A673 (cell line): ENCODE measurements at regions not wholly inside any gene's neighbourhood (a gene's known extent, or its start where the extent isn't known, plus 50 kb on each side); places are given as distances from the start of the nearest gene placed in this dataset.

Source experiments
- CTCF ChIP-seq: fragments of 300-800, 200-600 bp; sonication (generic); conservative IDR thresholded peaks from 2 replicates; pipeline ENCODE4 v1.5.1; 2017; ENCODE audit warnings: low read depth, mild to moderate bottlenecking, antibody characterized with exemption, low read length, moderate library complexity, mixed read lengths
- EZH2 ChIP-seq: fragments of 200-600 bp; sonication (generic); IDR thresholded peaks from 2 replicates; pipeline ENCODE4 v1.6.1; 2017; ENCODE audit warnings: borderline replicate concordance, low read depth, mild to moderate bottlenecking, mixed read lengths, antibody characterized with exemption, low read length; ENCODE audit not compliant: poor library complexity, severe bottlenecking

GRCh38 chr5:89615839-89616518 is 733.0 kb upstream of the MEF2C start:
- TF ChIP-seq CTCF = no peak
- TF ChIP-seq EZH2 = no peak
